ENCODE measurements at regions not wholly inside any gene's neighbourhood (a gene's known extent, or its start where the extent isn't known, plus 50 kb on each side); places are given as distances from the start of the nearest gene placed in this dataset.

DNA sequence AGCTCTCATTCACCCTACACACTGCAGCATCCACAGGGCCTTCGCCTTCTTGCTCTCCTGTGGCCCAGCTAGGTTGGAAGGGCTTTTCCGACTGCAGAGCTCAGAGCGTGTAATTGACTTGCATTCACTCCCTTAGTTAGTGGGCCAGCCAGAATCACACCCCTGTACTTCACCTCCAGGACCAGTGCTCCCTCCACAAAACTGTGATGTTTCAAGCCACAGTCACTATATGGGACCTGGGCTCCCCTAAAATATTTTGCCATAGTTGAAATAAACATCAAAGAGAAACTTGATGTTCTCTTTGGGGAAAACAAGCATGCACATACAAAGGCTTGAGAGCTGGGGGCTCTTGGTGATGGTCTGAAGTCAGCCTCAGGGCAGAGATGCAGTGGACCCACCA is 69.7 kb upstream of the POU3F3 start:
- TF ChIP-seq, protein P1, sequence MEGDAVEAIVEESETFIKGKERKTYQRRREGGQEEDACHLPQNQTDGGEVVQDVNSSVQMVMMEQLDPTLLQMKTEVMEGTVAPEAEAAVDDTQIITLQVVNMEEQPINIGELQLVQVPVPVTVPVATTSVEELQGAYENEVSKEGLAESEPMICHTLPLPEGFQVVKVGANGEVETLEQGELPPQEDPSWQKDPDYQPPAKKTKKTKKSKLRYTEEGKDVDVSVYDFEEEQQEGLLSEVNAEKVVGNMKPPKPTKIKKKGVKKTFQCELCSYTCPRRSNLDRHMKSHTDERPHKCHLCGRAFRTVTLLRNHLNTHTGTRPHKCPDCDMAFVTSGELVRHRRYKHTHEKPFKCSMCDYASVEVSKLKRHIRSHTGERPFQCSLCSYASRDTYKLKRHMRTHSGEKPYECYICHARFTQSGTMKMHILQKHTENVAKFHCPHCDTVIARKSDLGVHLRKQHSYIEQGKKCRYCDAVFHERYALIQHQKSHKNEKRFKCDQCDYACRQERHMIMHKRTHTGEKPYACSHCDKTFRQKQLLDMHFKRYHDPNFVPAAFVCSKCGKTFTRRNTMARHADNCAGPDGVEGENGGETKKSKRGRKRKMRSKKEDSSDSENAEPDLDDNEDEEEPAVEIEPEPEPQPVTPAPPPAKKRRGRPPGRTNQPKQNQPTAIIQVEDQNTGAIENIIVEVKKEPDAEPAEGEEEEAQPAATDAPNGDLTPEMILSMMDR (IDR thresholded peaks at IDR 0.05): no peak
- no peak for TF ChIP-seq POLR2AphosphoS5 (IDR thresholded peaks at IDR 0.05)
- no peak for TF ChIP-seq POLR2A (IDR thresholded peaks at IDR 0.05)
